Right lobe of liver (tissue), 4 donors: ENCODE measurements at regions not wholly inside any gene's neighbourhood (a gene's known extent, or its start where the extent isn't known, plus 50 kb on each side); places are given as distances from the start of the nearest gene placed in this dataset.

Experiments used
- CTCF ChIP-seq, 4 donors: fragments of 200-600 bp in 3 of 4; fragments of 450-650 bp in 1 of 4; IDR thresholded peaks; one replicate each; pipeline versions ENCODE4 v1.5.1 to v1.8.0; 2016 to 2022; ENCODE audit warnings: antibody characterized with exemption in 4 of 4, mild to moderate bottlenecking in 2 of 4
- POLR2A ChIP-seq: fragments of 450-650 bp; IDR thresholded peaks from one replicate; pipeline ENCODE4 v1.6.1; 2017; ENCODE audit warnings: antibody characterized with exemption, mild to moderate bottlenecking
- donor health status: DM: no; HTN: no; CAD: no.
- donor health status: DM: no; HTN: no; CAD: no.
- donor health status: DM: no; HTN: yes; CAD: no.

DNA sequence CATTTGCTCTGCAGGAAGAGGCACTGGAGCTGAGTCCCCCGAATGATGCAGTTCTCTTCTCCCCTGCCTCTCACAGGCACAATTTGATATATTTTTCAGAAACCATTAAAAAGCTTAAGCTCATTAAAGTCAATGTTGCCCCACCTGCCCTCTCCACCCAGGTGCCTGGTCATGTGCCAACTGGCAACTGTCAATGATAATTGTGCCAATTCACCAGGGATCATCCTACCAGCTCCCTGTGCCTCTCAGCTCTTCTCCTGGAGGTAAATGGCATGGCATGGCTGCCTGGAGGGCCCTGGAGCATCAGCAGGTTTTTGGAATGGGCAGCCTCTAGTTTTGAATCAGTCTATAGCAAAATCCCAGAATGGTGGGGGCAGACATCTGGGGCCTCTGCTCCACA is 279.6 kb upstream of the ID2 start:
- TF ChIP-seq POLR2A (no peak), CTCF (IDR thresholded peaks at IDR 0.05) (no peak)
